ENCODE measurements at regions not wholly inside any gene's neighbourhood (a gene's known extent, or its start where the extent isn't known, plus 50 kb on each side); places are given as distances from the start of the nearest gene placed in this dataset.
A peak's percentile ranks its signal among the peaks of the same experiment; 100 is the strongest.
"Not testable (repeated sequence)": the region's sequence is repeated elsewhere in the genome, so short reads cannot be mapped to it uniquely, and the experiment has no call there.

- no peak for DNase-seq (ENCODE audit: low read depth, low spot score)
Measured at GRCh38 chr17:70702683-70703255, 533.4 kb downstream of the KCNJ2 start.

- no peak for DNase-seq (ENCODE audit: low read depth, low spot score)
Measured at GRCh38 chr17:70709596-70709995, 540.3 kb downstream of the KCNJ2 start.

- no peak for DNase-seq (ENCODE audit: low read depth, low spot score)
Measured at GRCh38 chr17:70713694-70714093, 544.4 kb downstream of the KCNJ2 start.

GRCh38 chr17:70716551-70716950, 547.2 kb downstream of the KCNJ2 start:
- DNase-seq (ENCODE audit: low read depth, low spot score): no peak

- DNase-seq (ENCODE audit: low read depth, low spot score): no peak
Measured at GRCh38 chr17:70717042-70717441, 547.7 kb downstream of the KCNJ2 start.

- no peak for DNase-seq (ENCODE audit: low read depth, low spot score)
Measured at GRCh38 chr17:70736375-70736957, 567.1 kb downstream of the KCNJ2 start.

- DNase-seq (ENCODE audit: low read depth, low spot score): no peak
Measured at GRCh38 chr17:70739065-70739464, 569.7 kb downstream of the KCNJ2 start.

GRCh38 chr17:70746574-70746973, 577.2 kb downstream of the KCNJ2 start:
- DNase-seq (ENCODE audit: low read depth, low spot score): not testable (repeated sequence)

GRCh38 chr17:70750983-70751382, 581.7 kb downstream of the KCNJ2 start:
- no peak for DNase-seq (ENCODE audit: low read depth, low spot score)

GRCh38 chr17:70752461-70752860, 583.1 kb downstream of the KCNJ2 start:
- not testable (repeated sequence) for DNase-seq (ENCODE audit: low read depth, low spot score)

GRCh38 chr17:70752966-70753467, 583.7 kb downstream of the KCNJ2 start:
- DNase-seq (ENCODE audit: low read depth, low spot score): no peak

GRCh38 chr17:70763018-70763417, 593.7 kb downstream of the KCNJ2 start:
- DNase-seq (ENCODE audit: low read depth, low spot score): no peak

- peak; percentile 64 for DNase-seq (ENCODE audit: low read depth, low spot score)
Measured at GRCh38 chr17:70767102-70767701, 597.9 kb downstream of the KCNJ2 start.

GRCh38 chr17:70769956-70770355, 600.6 kb downstream of the KCNJ2 start:
- DNase-seq (ENCODE audit: low read depth, low spot score): no peak

GRCh38 chr17:70771804-70772386, 602.6 kb downstream of the KCNJ2 start:
- DNase-seq (ENCODE audit: low read depth, low spot score): no peak

GRCh38 chr17:70772761-70773160, 603.4 kb downstream of the KCNJ2 start:
- DNase-seq (ENCODE audit: low read depth, low spot score): no peak

- no peak for DNase-seq (ENCODE audit: low read depth, low spot score)
Measured at GRCh38 chr17:70773258-70773657, 603.9 kb downstream of the KCNJ2 start.

- DNase-seq (ENCODE audit: low read depth, low spot score): no peak
Measured at GRCh38 chr17:70774339-70775117, 605.2 kb downstream of the KCNJ2 start.

GRCh38 chr17:70775679-70776078, 606.3 kb downstream of the KCNJ2 start:
- no peak for DNase-seq (ENCODE audit: low read depth, low spot score)

GRCh38 chr17:70776441-70776840, 607.1 kb downstream of the KCNJ2 start:
- no peak for DNase-seq (ENCODE audit: low read depth, low spot score)

GRCh38 chr17:70780031-70780430, 610.7 kb downstream of the KCNJ2 start:
- DNase-seq (ENCODE audit: low read depth, low spot score): peak; percentile 17

GRCh38 chr17:70786081-70786480, 616.7 kb downstream of the KCNJ2 start:
- DNase-seq (ENCODE audit: low read depth, low spot score): peak; percentile 23
